IMR-90 (cell line): ENCODE measurements at regions not wholly inside any gene's neighbourhood (a gene's known extent, or its start where the extent isn't known, plus 50 kb on each side); places are given as distances from the start of the nearest gene placed in this dataset.

Experiments
- ATAC-seq: fragments of 200-7000 bp; cut with Tn5 transposase; 2 replicates; pipeline ENCODE4 v1.9.1; 2020; ENCODE audit warnings: low read depth, mild to moderate bottlenecking, moderate library complexity
- BruUV-seq: library from RNA; stranded (reverse); fragments of 400-500 nt; replicated peaks from 2 replicates; lab custom pipeline; 2021; lab: Mats Ljungman, UMichigan
- CTCF ChIA-PET: fragments of 300-600 bp; formaldehyde crosslinking; extraction: SDS; loops from one replicate; lab custom pipeline; 2021; ENCODE audit warnings: antibody characterized with exemption; lab: Yijun Ruan, JAX
- POLR2A ChIA-PET: fragments of 300-600 bp; sonication (Branson Sonifier 250); formaldehyde crosslinking; loops from one replicate; lab custom pipeline; 2022; ENCODE audit warnings: antibody characterized with exemption; ENCODE audit not compliant: unreplicated experiment; lab: Charles Lee
- DNase-seq: peaks from one replicate; pipeline ENCODE4 v3.0.0; 2013
- H2AFZ ChIP-seq: replicated peaks from 2 replicates; pipeline ENCODE3; 2013; ENCODE audit warnings: low read length, mild to moderate bottlenecking; ENCODE audit not compliant: poor library complexity
- H2AK5ac ChIP-seq: 2 replicates; pipeline ENCODE4 v1.6.1; 2013; ENCODE audit warnings: low read depth, low read length, inconsistent platforms
- H2AK9ac ChIP-seq: replicated peaks from 2 replicates; pipeline ENCODE3; 2013; ENCODE audit warnings: mild to moderate bottlenecking, low read depth, low read length, moderate library complexity; ENCODE audit not compliant: poor library complexity
- H2BK120ac ChIP-seq: 2 replicates; pipeline ENCODE4 v1.6.1; 2013; ENCODE audit warnings: low read depth, low read length, inconsistent platforms
- H2BK15ac ChIP-seq: 3 replicates; pipeline ENCODE4 v1.6.1; 2013; ENCODE audit warnings: low read depth, low read length, inconsistent platforms
- H2BK20ac ChIP-seq: 2 replicates; pipeline ENCODE4 v1.6.1; 2013; ENCODE audit warnings: low read depth, mild to moderate bottlenecking, inconsistent platforms, low read length, moderate library complexity
- H2BK5ac ChIP-seq: 2 replicates; pipeline ENCODE4 v1.6.1; 2013; ENCODE audit warnings: mild to moderate bottlenecking, low read depth, low read length, inconsistent platforms; ENCODE audit not compliant: poor library complexity, severe bottlenecking
- H3K14ac ChIP-seq: replicated peaks from 2 replicates; pipeline ENCODE4 v1.6.1; 2013; ENCODE audit warnings: low read depth, low read length, inconsistent platforms
- H3K18ac ChIP-seq: 2 replicates; pipeline ENCODE4 v1.6.1; 2013; ENCODE audit warnings: low read depth, low read length, control low read depth
- H3K23ac ChIP-seq: 2 replicates; pipeline ENCODE4 v1.6.1; 2013; ENCODE audit warnings: low read depth, low read length, inconsistent platforms
- H3K27ac ChIP-seq: 2 replicates; pipeline ENCODE4 v1.5.1; 2013; ENCODE audit warnings: mild to moderate bottlenecking, control low read depth, low read length; ENCODE audit not compliant: insufficient read depth
- H3K27me3 ChIP-seq: 2 replicates; pipeline ENCODE4 v1.6.1; 2013; ENCODE audit warnings: low read length; ENCODE audit not compliant: control insufficient read depth, insufficient read depth
- H3K36me3 ChIP-seq: 2 replicates; pipeline ENCODE4 v1.6.1; 2013; ENCODE audit warnings: low read length, mixed read lengths; ENCODE audit not compliant: control insufficient read depth, insufficient read depth
- H3K4ac ChIP-seq: 2 replicates; pipeline ENCODE4 v1.6.1; 2013; ENCODE audit warnings: low read depth, low read length, inconsistent platforms
- H3K4me1 ChIP-seq: 2 replicates; pipeline ENCODE4 v1.6.1; 2013; ENCODE audit warnings: low read length, mixed read lengths; ENCODE audit not compliant: control insufficient read depth, insufficient read depth
- H3K4me2 ChIP-seq: 2 replicates; pipeline ENCODE4 v1.6.1; 2013; ENCODE audit warnings: low read depth, mild to moderate bottlenecking, control low read depth, low read length, moderate library complexity
- H3K4me3 ChIP-seq: 2 replicates; pipeline ENCODE4 v1.5.1; 2013; ENCODE audit warnings: low read depth, mild to moderate bottlenecking, control low read depth, low read length, moderate library complexity; ENCODE audit not compliant: insufficient read depth
- H3K56ac ChIP-seq: 2 replicates; pipeline ENCODE4 v1.6.1; 2013; ENCODE audit warnings: low read length, inconsistent platforms; ENCODE audit not compliant: insufficient read depth; ENCODE audit errors: extremely low read depth
- H3K79me1 ChIP-seq, 2 experiments: 2 replicates each; pipeline ENCODE4 v1.6.1; 2013; ENCODE audit warnings: low read length in 2 of 2, inconsistent platforms in 1 of 2, low read depth in 1 of 2
- H3K9ac ChIP-seq: 2 replicates; pipeline ENCODE4 v1.6.1; 2013; ENCODE audit warnings: low read depth, low read length, control low read depth
- H3K9me1 ChIP-seq: 2 replicates; pipeline ENCODE4 v1.6.1; 2013; ENCODE audit warnings: low read length, inconsistent platforms; ENCODE audit not compliant: insufficient read depth
- H3K9me3 ChIP-seq: 2 replicates; pipeline ENCODE4 v1.6.1; 2013; ENCODE audit warnings: low read length; ENCODE audit not compliant: control insufficient read depth, insufficient read depth
- H4K20me1 ChIP-seq: 2 replicates; pipeline ENCODE4 v1.6.1; 2013; ENCODE audit warnings: low read length, inconsistent platforms; ENCODE audit not compliant: insufficient read depth
- H4K5ac ChIP-seq: 2 replicates; pipeline ENCODE4 v1.6.1; 2013; ENCODE audit warnings: mild to moderate bottlenecking, low read depth, low read length, control low read depth
- H4K8ac ChIP-seq, 2 experiments: 2 replicates each; pipeline ENCODE4 v1.6.1; 2013; ENCODE audit warnings: low read depth in 2 of 2, low read length in 2 of 2, control low read depth in 1 of 2, inconsistent platforms in 1 of 2
- H4K91ac ChIP-seq: 2 replicates; pipeline ENCODE4 v1.6.1; 2013; ENCODE audit warnings: low read depth, low read length, inconsistent platforms; ENCODE audit not compliant: insufficient read depth
- BHLHE40 ChIP-seq: fragments of 150-350 bp; IDR thresholded peaks from 2 replicates; pipeline ENCODE4 v1.6.1; 2016; ENCODE audit warnings: mild to moderate bottlenecking, low read depth, low read length
- CEBPB ChIP-seq: IDR thresholded peaks from 2 replicates; pipeline ENCODE4 v1.6.1; 2012; ENCODE audit warnings: low read depth, low read length, improper control_type of control experiment
- CHD1 ChIP-seq: IDR thresholded peaks from 2 replicates; pipeline ENCODE4 v1.6.1; 2012; ENCODE audit warnings: low read depth, low read length, improper control_type of control experiment
- FOS ChIP-seq: fragments of 150-350 bp; IDR thresholded peaks from 2 replicates; pipeline ENCODE4 v1.6.1; 2016; ENCODE audit warnings: low read depth, low read length
- MAFK ChIP-seq: IDR thresholded peaks from 2 replicates; pipeline ENCODE4 v1.6.1; 2012; ENCODE audit warnings: low read depth, low read length, improper control_type of control experiment
- MAZ ChIP-seq: IDR thresholded peaks from 2 replicates; pipeline ENCODE4 v1.6.1; 2012; ENCODE audit warnings: low read depth, mild to moderate bottlenecking, low read length, improper control_type of control experiment, moderate library complexity, borderline replicate concordance
- MXI1 ChIP-seq: IDR thresholded peaks from 2 replicates; pipeline ENCODE4 v1.6.1; 2012; ENCODE audit warnings: low read depth, mild to moderate bottlenecking, low read length, moderate library complexity, borderline replicate concordance
- NFE2L2 ChIP-seq: fragments of 150-350 bp; IDR thresholded peaks from 2 replicates; pipeline ENCODE4 v1.6.1; 2016; ENCODE audit warnings: low read depth, mild to moderate bottlenecking, low read length
- POLR2A ChIP-seq: IDR thresholded peaks from 2 replicates; pipeline ENCODE4 v1.6.1; 2012; ENCODE audit warnings: mild to moderate bottlenecking, low read depth, low read length
- RAD21 ChIP-seq: IDR thresholded peaks from 2 replicates; pipeline ENCODE4 v1.6.1; 2012; ENCODE audit warnings: low read length, improper control_type of control experiment
- RCOR1 ChIP-seq: IDR thresholded peaks from 2 replicates; pipeline ENCODE4 v1.6.1; 2012; ENCODE audit warnings: mild to moderate bottlenecking, low read length, improper control_type of control experiment; ENCODE audit not compliant: insufficient replicate concordance
- RFX5 ChIP-seq: IDR thresholded peaks from 2 replicates; pipeline ENCODE4 v1.8.0; 2012; ENCODE audit warnings: low read depth, mild to moderate bottlenecking, low read length, moderate library complexity
- SMC3 ChIP-seq: fragments of 150-350 bp; IDR thresholded peaks from 2 replicates; pipeline ENCODE4 v1.6.1; 2016; ENCODE audit warnings: low read depth, mild to moderate bottlenecking, antibody characterized with exemption, low read length, moderate library complexity
- WGBS, 2 experiments: methylation state at CpG; one replicate each; pipeline versions ENCODE4 v1.1.5 to v1.1.7; 2013; ENCODE audit warnings: missing lambda C conversion rate in 2 of 2; ENCODE audit not compliant: insufficient read length in 1 of 2; ENCODE audit errors: extremely low coverage in 2 of 2; 5-methylcytosine and 5-hydroxymethylcytosine counted together
- dilution Hi-C: fragments of 300-500 bp; cut with HindIII; formaldehyde crosslinking; loops from one replicate; pipeline ENCODE4 v1.14.3; 2018; ENCODE audit warnings: low sequenced_read_pairs; ENCODE audit not compliant: unreplicated experiment
- in situ Hi-C: fragments of 300-500 bp; cut with MboI; formaldehyde crosslinking; loops from 3 replicates; pipeline ENCODE4 v1.14.3; 2019; ENCODE audit warnings: low sequenced_read_pairs, inconsistent platforms, mixed read lengths
- intact Hi-C: fragments of 100-400 bp; cut with micrococcal nuclease; formaldehyde crosslinking; loops from 2 replicates; pipeline ENCODE4 v1.10.0; 2022
- TF ChIP-seq, protein P1 (sequence below): conservative IDR thresholded peaks from 2 replicates; pipeline ENCODE4 v1.5.1; 2012; ENCODE audit warnings: mild to moderate bottlenecking, low read depth, low read length, improper control_type of control experiment
- TF ChIP-seq, protein P2 (sequence below): fragments of 150-350 bp; IDR thresholded peaks from 2 replicates; pipeline ENCODE4 v1.6.1; 2016; ENCODE audit warnings: low read depth, mild to moderate bottlenecking, low read length, moderate library complexity, borderline replicate concordance
- TF ChIP-seq, protein P3 (sequence below): fragments of 150-350 bp; IDR thresholded peaks from 2 replicates; pipeline ENCODE4 v1.6.1; 2017; ENCODE audit warnings: mild to moderate bottlenecking, antibody characterized with exemption, low read length, low read depth

DNA sequence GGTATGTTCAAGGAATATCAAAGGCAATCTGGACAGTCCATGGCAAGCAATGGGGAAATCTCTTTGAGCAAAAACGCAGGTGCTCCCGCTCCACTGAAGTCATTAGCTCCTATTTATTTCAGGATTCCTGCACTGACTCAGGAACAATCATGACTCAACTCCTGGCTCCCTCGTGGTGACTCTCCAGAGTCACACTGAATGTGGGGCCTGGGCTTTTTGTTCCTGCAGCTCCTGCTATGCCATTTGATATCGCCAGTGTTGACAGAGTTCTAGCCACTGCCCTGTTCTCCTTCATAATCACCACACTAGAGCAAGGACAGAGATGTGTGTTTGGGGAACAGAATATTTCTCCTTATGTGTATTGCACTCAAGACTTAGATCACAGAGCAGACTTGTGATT lies 187.2 kb upstream of the ZNF462 start:
- no peak overlapping the region for H3K4me3 ChIP-seq
- H4K8ac ChIP-seq, result no peak overlapping the region
- no peak overlapping the region for H4K91ac ChIP-seq
- TF ChIP-seq RAD21 (no peak), SMC3 (no peak), CHD1 (no peak), NFE2L2 (no peak), POLR2A (no peak), BHLHE40 (no peak), MAZ (no peak), RFX5 (no peak), RCOR1 (no peak), CEBPB (no peak), MAFK (no peak), MXI1 (no peak), FOS (no peak)
- TF ChIP-seq, protein P1, sequence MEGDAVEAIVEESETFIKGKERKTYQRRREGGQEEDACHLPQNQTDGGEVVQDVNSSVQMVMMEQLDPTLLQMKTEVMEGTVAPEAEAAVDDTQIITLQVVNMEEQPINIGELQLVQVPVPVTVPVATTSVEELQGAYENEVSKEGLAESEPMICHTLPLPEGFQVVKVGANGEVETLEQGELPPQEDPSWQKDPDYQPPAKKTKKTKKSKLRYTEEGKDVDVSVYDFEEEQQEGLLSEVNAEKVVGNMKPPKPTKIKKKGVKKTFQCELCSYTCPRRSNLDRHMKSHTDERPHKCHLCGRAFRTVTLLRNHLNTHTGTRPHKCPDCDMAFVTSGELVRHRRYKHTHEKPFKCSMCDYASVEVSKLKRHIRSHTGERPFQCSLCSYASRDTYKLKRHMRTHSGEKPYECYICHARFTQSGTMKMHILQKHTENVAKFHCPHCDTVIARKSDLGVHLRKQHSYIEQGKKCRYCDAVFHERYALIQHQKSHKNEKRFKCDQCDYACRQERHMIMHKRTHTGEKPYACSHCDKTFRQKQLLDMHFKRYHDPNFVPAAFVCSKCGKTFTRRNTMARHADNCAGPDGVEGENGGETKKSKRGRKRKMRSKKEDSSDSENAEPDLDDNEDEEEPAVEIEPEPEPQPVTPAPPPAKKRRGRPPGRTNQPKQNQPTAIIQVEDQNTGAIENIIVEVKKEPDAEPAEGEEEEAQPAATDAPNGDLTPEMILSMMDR, result no peak
- TF ChIP-seq, protein P2, sequence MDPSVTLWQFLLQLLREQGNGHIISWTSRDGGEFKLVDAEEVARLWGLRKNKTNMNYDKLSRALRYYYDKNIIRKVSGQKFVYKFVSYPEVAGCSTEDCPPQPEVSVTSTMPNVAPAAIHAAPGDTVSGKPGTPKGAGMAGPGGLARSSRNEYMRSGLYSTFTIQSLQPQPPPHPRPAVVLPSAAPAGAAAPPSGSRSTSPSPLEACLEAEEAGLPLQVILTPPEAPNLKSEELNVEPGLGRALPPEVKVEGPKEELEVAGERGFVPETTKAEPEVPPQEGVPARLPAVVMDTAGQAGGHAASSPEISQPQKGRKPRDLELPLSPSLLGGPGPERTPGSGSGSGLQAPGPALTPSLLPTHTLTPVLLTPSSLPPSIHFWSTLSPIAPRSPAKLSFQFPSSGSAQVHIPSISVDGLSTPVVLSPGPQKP, result no peak
- TF ChIP-seq, protein P3, sequence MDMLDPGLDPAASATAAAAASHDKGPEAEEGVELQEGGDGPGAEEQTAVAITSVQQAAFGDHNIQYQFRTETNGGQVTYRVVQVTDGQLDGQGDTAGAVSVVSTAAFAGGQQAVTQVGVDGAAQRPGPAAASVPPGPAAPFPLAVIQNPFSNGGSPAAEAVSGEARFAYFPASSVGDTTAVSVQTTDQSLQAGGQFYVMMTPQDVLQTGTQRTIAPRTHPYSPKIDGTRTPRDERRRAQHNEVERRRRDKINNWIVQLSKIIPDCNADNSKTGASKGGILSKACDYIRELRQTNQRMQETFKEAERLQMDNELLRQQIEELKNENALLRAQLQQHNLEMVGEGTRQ, result no peak
- no TSS peak for BruUV-seq
- H3K9me3 ChIP-seq, result no peaks in the 10 kb centered on the region
- no peak overlapping the region for H3K27ac ChIP-seq
- ATAC-seq (no peak), DNase-seq (no peak)
- H3K9me1 ChIP-seq, result no peaks in the 10 kb centered on the region
- no peak overlapping the region for H3K18ac ChIP-seq
- H3K56ac ChIP-seq, result no peak overlapping the region
- WGBS, 2 experiments, result 69% methylated on average over 3 of the region's 4 CpGs; no CpG with 5 or more reads in 1 of the 2 experiments
- H2AFZ ChIP-seq, result no peak overlapping the region
- no peak overlapping the region for H3K9ac ChIP-seq
- intact Hi-C loops (no loop called here), in situ Hi-C loops (no loop called here), dilution Hi-C loops (no loop called here)
- no peak overlapping the region for H2AK9ac ChIP-seq
- H3K4me1 ChIP-seq, result no peaks in the 10 kb centered on the region
- no peak overlapping the region for H3K4me2 ChIP-seq
- no peak overlapping the region for H2BK15ac ChIP-seq
- no peaks in the 10 kb centered on the region for H3K36me3 ChIP-seq
- H2BK20ac ChIP-seq, result no peak overlapping the region
- no peak overlapping the region for H2BK120ac ChIP-seq
- H3K4ac ChIP-seq, result no peak overlapping the region
- no peak overlapping the region for H3K14ac ChIP-seq
- ChIA-PET POLR2A (no interaction called here), CTCF (no interaction called here)
- H2BK5ac ChIP-seq, result no peak overlapping the region
- H4K20me1 ChIP-seq, result no peaks in the 10 kb centered on the region
- H3K27me3 ChIP-seq, result no peaks in the 10 kb centered on the region
- H4K5ac ChIP-seq, result no peak overlapping the region
- H3K23ac ChIP-seq, result no peak overlapping the region
- H3K79me1 ChIP-seq, result no peaks in the 10 kb centered on the region
- H2AK5ac ChIP-seq, result no peak overlapping the region
